Endothelial cell of umbilical vein (primary cell): ENCODE measurements at regions not wholly inside any gene's neighbourhood (a gene's known extent, or its start where the extent isn't known, plus 50 kb on each side); places are given as distances from the start of the nearest gene placed in this dataset.

Experiments used
- BruUV-seq: library from RNA; stranded (reverse); fragments of 400-500 nt; replicated peaks from 2 replicates; lab custom pipeline; 2021; lab: Mats Ljungman, UMichigan
- CTCF ChIA-PET: fragments of 300-600, 350-600 bp; sonication (Branson Sonifier 250); formaldehyde crosslinking; loops from one replicate; lab custom pipeline; 2021; ENCODE audit warnings: antibody characterized with exemption, inconsistent platforms; lab: Charles Lee
- POLR2A ChIA-PET: fragments of 300-600, 350-600 bp; sonication (Branson Sonifier 250); formaldehyde crosslinking; loops from one replicate; lab custom pipeline; 2021; ENCODE audit warnings: antibody characterized with exemption, inconsistent platforms; lab: Charles Lee
- DNase-seq: peaks from one replicate; pipeline ENCODE4 v3.0.0-alpha.2; 2011; ENCODE audit warnings: low read depth, low spot score
- FAIRE-seq: peaks from 2 replicates; lab custom pipeline; 2011; peaks lifted over from hg19 to GRCh38; lab: Jason Lieb, UNC
- H2AFZ ChIP-seq: 2 replicates; pipeline ENCODE4 v1.6.0; 2012; ENCODE audit warnings: low read depth, low read length, control low read depth, inconsistent platforms
- H3K27ac ChIP-seq: 2 replicates; pipeline ENCODE4 v1.5.1; 2011; ENCODE audit warnings: low read depth, mild to moderate bottlenecking, control low read depth, low read length, moderate library complexity; ENCODE audit not compliant: insufficient read depth
- H3K27me3 ChIP-seq, 2 experiments: 2 replicates each; pipeline versions ENCODE4 v1.6.0 to v1.6.1; 2011; ENCODE audit warnings: low read length in 2 of 2, mixed read lengths in 1 of 2; ENCODE audit not compliant: control insufficient read depth in 2 of 2, insufficient read depth in 2 of 2
- H3K36me3 ChIP-seq, 2 experiments: 2 replicates in 1 of 2; 3 replicates in 1 of 2; pipeline ENCODE4 v1.5.1; 2011; ENCODE audit warnings: low read length in 2 of 2, mild to moderate bottlenecking in 1 of 2, moderate library complexity in 1 of 2; ENCODE audit not compliant: control insufficient read depth in 2 of 2, insufficient read depth in 2 of 2; ENCODE audit errors: extremely low read depth in 1 of 2
- H3K4me1 ChIP-seq: 3 replicates; pipeline ENCODE4 v1.5.1; 2011; ENCODE audit warnings: mild to moderate bottlenecking, low read length; ENCODE audit not compliant: control insufficient read depth, insufficient read depth; ENCODE audit errors: extremely low read depth
- H3K4me2 ChIP-seq: 2 replicates; pipeline ENCODE4 v1.6.1; 2011; ENCODE audit warnings: low read length, control low read depth, mixed read lengths; ENCODE audit not compliant: insufficient read depth
- H3K4me3 ChIP-seq, 3 experiments: fragments of 200-600 bp in 1 of 3; sonication (generic), shearing (Covaris generic) in 1 of 3; replicated peaks in 1 of 3; 2 replicates each; pipeline ENCODE4 v1.5.1; 2011 to 2016; ENCODE audit warnings: control low read depth in 3 of 3, low read length in 3 of 3, mild to moderate bottlenecking in 2 of 3, inconsistent platforms in 1 of 3, low read depth in 1 of 3, moderate library complexity in 1 of 3; ENCODE audit not compliant: insufficient read depth in 1 of 3
- H3K79me2 ChIP-seq: 2 replicates; pipeline ENCODE4 v1.6.0; 2012; ENCODE audit warnings: low read length, inconsistent platforms; ENCODE audit not compliant: control insufficient read depth, insufficient read depth
- H3K9ac ChIP-seq: replicated peaks from 2 replicates; pipeline ENCODE3; 2011; ENCODE audit warnings: low read length, control low read depth; ENCODE audit not compliant: insufficient read depth; ENCODE audit errors: extremely low read depth
- H3K9me1 ChIP-seq: replicated peaks from 3 replicates; pipeline ENCODE4 v1.6.0; 2011; ENCODE audit warnings: mild to moderate bottlenecking, low read length; ENCODE audit not compliant: control insufficient read depth, insufficient read depth; ENCODE audit errors: extremely low read depth
- H3K9me3 ChIP-seq: replicated peaks from 2 replicates; pipeline ENCODE4 v1.5.1; 2012; ENCODE audit warnings: low read length, inconsistent platforms; ENCODE audit not compliant: control insufficient read depth, insufficient read depth
- H4K20me1 ChIP-seq: replicated peaks from 2 replicates; pipeline ENCODE3; 2011; ENCODE audit warnings: mild to moderate bottlenecking, low read length; ENCODE audit not compliant: control insufficient read depth, insufficient read depth; ENCODE audit errors: extremely low read depth
- EZH2 ChIP-seq: IDR thresholded peaks from 2 replicates; pipeline ENCODE4 v1.6.1; 2012; ENCODE audit warnings: borderline replicate concordance, low read depth, mild to moderate bottlenecking, moderate library complexity, low read length, inconsistent platforms; ENCODE audit not compliant: severe bottlenecking
- FOS ChIP-seq: IDR thresholded peaks from 2 replicates; pipeline ENCODE4 v1.6.1; 2011; ENCODE audit warnings: mild to moderate bottlenecking, low read length, moderate library complexity, borderline replicate concordance; ENCODE audit not compliant: insufficient read depth
- GATA2 ChIP-seq: IDR thresholded peaks from 2 replicates; pipeline ENCODE4 v1.7.0; 2011; ENCODE audit warnings: low read depth, mild to moderate bottlenecking, moderate library complexity, mixed read lengths, low read length; ENCODE audit not compliant: insufficient read length, insufficient read depth
- JUN ChIP-seq: IDR thresholded peaks from 2 replicates; pipeline ENCODE4 v1.6.1; 2011; ENCODE audit warnings: borderline replicate concordance, low read depth; ENCODE audit not compliant: insufficient read length, insufficient read depth
- POLR2A ChIP-seq: IDR thresholded peaks from 2 replicates; pipeline ENCODE4 v1.6.1; 2012; ENCODE audit warnings: low read depth, mild to moderate bottlenecking, control low read depth, low read length
- POLR2AphosphoS5 ChIP-seq: IDR thresholded peaks from 2 replicates; pipeline ENCODE4 v1.6.1; 2012; ENCODE audit warnings: low read depth, mild to moderate bottlenecking, control low read depth, low read length, moderate library complexity; ENCODE audit not compliant: insufficient read depth
- dilution Hi-C: fragments of 300-500 bp; cut with MboI; formaldehyde crosslinking; loops from one replicate; pipeline ENCODE4 v1.15.0; 2019; ENCODE audit warnings: low sequenced_read_pairs; ENCODE audit not compliant: extremely low pct_ligation_motif_present
- intact Hi-C: fragments of 100-400 bp; cut with micrococcal nuclease; formaldehyde crosslinking; loops from one replicate; pipeline ENCODE4 v1.10.0; 2022
- TF ChIP-seq, protein P1 (sequence below): IDR thresholded peaks from 2 replicates; pipeline ENCODE4 v1.6.1; 2011; ENCODE audit not compliant: insufficient read depth, insufficient read length
- TF ChIP-seq, protein P2 (sequence below), 2 donors: IDR thresholded peaks; 1 replicate in 1 of 2; 2 replicates in 1 of 2; pipeline ENCODE4 v1.5.1; 2011; ENCODE audit warnings: low read length in 2 of 2, mild to moderate bottlenecking in 2 of 2, moderate library complexity in 2 of 2, control low read depth in 1 of 2, inconsistent platforms in 1 of 2, low read depth in 1 of 2; ENCODE audit not compliant: insufficient read depth in 1 of 2; ENCODE audit errors: extremely low read depth in 1 of 2

DNA sequence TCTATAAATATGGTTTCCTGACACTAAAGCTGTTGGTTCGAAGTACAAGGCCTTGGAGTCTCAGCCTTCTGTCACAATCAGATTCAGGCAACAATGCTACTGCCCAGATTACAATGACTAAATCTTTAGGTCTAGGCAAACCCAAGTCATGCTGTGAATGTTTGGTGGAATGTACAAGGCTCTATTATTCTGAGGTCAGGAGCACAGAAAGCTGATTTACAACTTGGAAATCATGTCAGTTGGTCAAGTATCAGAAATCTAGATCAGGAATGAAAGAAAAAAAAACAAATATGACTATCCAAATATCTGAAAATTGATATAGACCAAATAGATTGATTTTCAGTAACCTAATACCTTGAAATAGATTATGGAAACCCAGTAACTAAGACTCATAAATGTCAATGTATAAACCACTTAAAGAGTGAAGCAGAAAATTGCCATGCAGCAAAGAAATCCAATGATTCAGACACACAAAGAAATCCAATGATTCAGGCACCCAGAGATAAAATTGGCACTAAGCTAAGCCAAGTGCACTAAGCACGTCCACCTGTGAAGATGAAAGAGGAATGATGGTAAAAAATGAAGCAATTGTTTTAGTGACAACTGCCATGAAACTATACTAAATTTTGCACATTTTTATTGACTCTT is 588.0 kb upstream of the TUSC1 start:
- Histone ChIP-seq H3K79me2 (no peaks in the 10 kb centered on the region), H3K4me3 (no peak overlapping the region), H3K4me2 (no peak overlapping the region), H3K4me1 (peaks cover 30% of the 10 kb centered on the region), H3K9me3 (no peaks in the 10 kb centered on the region), H3K27me3 (no peaks in the 10 kb centered on the region), H3K9ac (no peak overlapping the region), H2AFZ (no peak overlapping the region), H4K20me1 (no peaks in the 10 kb centered on the region), H3K27ac (no peak overlapping the region), H3K9me1 (no peaks in the 10 kb centered on the region), H3K36me3 (no peaks in the 10 kb centered on the region)
- DNase-seq (no peak), FAIRE-seq (no peak)
- ChIA-PET POLR2A (no interaction called here), CTCF (interaction anchor here (2.0 to 2.1 kb wide), 2 partner anchors 23 to 60 kb away, joined by 4 to 9 read pairs; no protein-coding TSS in a partner anchor)
- dilution Hi-C loops (no loop called here), intact Hi-C loops (no loop called here)
- BruUV-seq: no TSS peak
- no peak for TF ChIP-seq GATA2
- no peak for TF ChIP-seq JUN

DNA sequence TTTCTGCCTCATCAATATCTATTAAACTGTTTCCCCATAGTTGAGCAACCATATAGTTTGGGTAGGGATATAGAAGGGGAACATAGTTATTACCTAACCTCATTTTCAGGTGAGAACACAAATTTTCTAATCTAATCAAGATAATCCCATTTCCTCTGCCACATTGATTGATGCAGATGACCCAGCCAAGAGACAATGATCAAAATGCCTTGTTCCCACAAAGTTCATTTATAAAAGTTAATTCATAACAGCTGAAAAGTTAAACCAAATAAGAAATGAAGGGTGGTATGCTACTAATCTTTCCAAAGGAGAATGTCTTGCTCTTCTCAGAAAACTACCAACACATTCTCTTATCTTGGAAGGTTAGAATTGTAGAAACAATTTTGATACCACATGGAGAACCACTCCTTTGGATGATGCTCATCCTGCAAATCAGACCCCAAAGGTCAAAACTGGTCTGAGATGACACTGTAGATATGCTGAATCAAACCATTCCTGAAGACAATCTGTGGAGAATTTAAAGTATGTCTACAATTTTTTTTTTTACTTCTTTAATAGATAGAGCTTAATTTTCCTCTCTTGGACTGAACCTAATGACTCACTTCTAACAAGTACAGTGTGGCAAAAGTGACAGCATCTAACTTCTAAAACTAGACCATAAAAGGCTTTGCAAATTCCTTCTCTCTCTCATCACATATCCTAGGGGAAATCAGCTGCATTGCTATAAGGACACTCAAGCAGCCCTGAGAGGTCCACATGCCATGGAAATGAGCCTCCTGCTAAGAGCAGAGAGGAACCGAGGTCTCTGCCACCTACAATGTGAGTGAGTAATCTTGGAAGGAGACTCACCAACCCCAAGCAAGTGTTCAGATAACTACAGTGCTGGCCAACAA is 586.7 kb upstream of the TUSC1 start:
- Histone ChIP-seq H3K9ac (no peak overlapping the region), H3K27me3 (no peaks in the 10 kb centered on the region), H3K4me2 (no peak overlapping the region), H4K20me1 (no peaks in the 10 kb centered on the region), H2AFZ (peak overlapping the region; percentile 44), H3K4me3 (no peak overlapping the region), H3K36me3 (no peaks in the 10 kb centered on the region), H3K79me2 (no peaks in the 10 kb centered on the region), H3K9me1 (no peaks in the 10 kb centered on the region), H3K27ac (peak overlapping the region; percentile 37), H3K4me1 (peaks cover 43% of the 10 kb centered on the region), H3K9me3 (no peaks in the 10 kb centered on the region)
- CTCF ChIA-PET: interaction anchor here (1.1 to 2.1 kb wide), 3 partner anchors 22 to 300 kb away, joined by 4 to 9 read pairs (median 4); no protein-coding TSS in a partner anchor
- FAIRE-seq (no peak), DNase-seq (peak; percentile 51)
- intact Hi-C loops: no loop called here
- dilution Hi-C loops: no loop called here
- TF ChIP-seq, protein P1, sequence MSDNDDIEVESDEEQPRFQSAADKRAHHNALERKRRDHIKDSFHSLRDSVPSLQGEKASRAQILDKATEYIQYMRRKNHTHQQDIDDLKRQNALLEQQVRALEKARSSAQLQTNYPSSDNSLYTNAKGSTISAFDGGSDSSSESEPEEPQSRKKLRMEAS: no peak
- TF ChIP-seq EZH2 (no peak), POLR2AphosphoS5 (no peak), JUN (peak; percentile 11), POLR2A (no peak), GATA2 (peak; percentile 52), FOS (peak; percentile 75)
- TF ChIP-seq, protein P2, sequence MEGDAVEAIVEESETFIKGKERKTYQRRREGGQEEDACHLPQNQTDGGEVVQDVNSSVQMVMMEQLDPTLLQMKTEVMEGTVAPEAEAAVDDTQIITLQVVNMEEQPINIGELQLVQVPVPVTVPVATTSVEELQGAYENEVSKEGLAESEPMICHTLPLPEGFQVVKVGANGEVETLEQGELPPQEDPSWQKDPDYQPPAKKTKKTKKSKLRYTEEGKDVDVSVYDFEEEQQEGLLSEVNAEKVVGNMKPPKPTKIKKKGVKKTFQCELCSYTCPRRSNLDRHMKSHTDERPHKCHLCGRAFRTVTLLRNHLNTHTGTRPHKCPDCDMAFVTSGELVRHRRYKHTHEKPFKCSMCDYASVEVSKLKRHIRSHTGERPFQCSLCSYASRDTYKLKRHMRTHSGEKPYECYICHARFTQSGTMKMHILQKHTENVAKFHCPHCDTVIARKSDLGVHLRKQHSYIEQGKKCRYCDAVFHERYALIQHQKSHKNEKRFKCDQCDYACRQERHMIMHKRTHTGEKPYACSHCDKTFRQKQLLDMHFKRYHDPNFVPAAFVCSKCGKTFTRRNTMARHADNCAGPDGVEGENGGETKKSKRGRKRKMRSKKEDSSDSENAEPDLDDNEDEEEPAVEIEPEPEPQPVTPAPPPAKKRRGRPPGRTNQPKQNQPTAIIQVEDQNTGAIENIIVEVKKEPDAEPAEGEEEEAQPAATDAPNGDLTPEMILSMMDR (IDR thresholded peaks at IDR 0.05; ENCODE audit: extremely low read depth in 1 of 2, insufficient read depth in 1 of 2, low read depth in 1 of 2, low read length in 2 of 2): no peak
- no TSS peak for BruUV-seq
- POLR2A ChIA-PET: no interaction called here
